Endothelial cell of umbilical vein (primary cell): ENCODE measurements at regions not wholly inside any gene's neighbourhood (a gene's known extent, or its start where the extent isn't known, plus 50 kb on each side); places are given as distances from the start of the nearest gene placed in this dataset.

Source experiments
- BruUV-seq: library from RNA; stranded (reverse); fragments of 400-500 nt; replicated peaks from 2 replicates; lab custom pipeline; 2021; lab: Mats Ljungman, UMichigan
- CTCF ChIA-PET: fragments of 300-600, 350-600 bp; sonication (Branson Sonifier 250); formaldehyde crosslinking; loops from one replicate; lab custom pipeline; 2021; ENCODE audit warnings: antibody characterized with exemption, inconsistent platforms; lab: Charles Lee
- POLR2A ChIA-PET: fragments of 300-600, 350-600 bp; sonication (Branson Sonifier 250); formaldehyde crosslinking; loops from one replicate; lab custom pipeline; 2021; ENCODE audit warnings: antibody characterized with exemption, inconsistent platforms; lab: Charles Lee
- DNase-seq: peaks from one replicate; pipeline ENCODE4 v3.0.0-alpha.2; 2011; ENCODE audit warnings: low read depth, low spot score
- FAIRE-seq: peaks from 2 replicates; lab custom pipeline; 2011; peaks lifted over from hg19 to GRCh38; lab: Jason Lieb, UNC
- H2AFZ ChIP-seq: 2 replicates; pipeline ENCODE4 v1.6.0; 2012; ENCODE audit warnings: low read depth, low read length, control low read depth, inconsistent platforms
- H3K27ac ChIP-seq: 2 replicates; pipeline ENCODE4 v1.5.1; 2011; ENCODE audit warnings: low read depth, mild to moderate bottlenecking, control low read depth, low read length, moderate library complexity; ENCODE audit not compliant: insufficient read depth
- H3K27me3 ChIP-seq, 2 experiments: 2 replicates each; pipeline versions ENCODE4 v1.6.0 to v1.6.1; 2011; ENCODE audit warnings: low read length in 2 of 2, mixed read lengths in 1 of 2; ENCODE audit not compliant: control insufficient read depth in 2 of 2, insufficient read depth in 2 of 2
- H3K36me3 ChIP-seq, 2 experiments: 2 replicates in 1 of 2; 3 replicates in 1 of 2; pipeline ENCODE4 v1.5.1; 2011; ENCODE audit warnings: low read length in 2 of 2, mild to moderate bottlenecking in 1 of 2, moderate library complexity in 1 of 2; ENCODE audit not compliant: control insufficient read depth in 2 of 2, insufficient read depth in 2 of 2; ENCODE audit errors: extremely low read depth in 1 of 2
- H3K4me1 ChIP-seq: 3 replicates; pipeline ENCODE4 v1.5.1; 2011; ENCODE audit warnings: mild to moderate bottlenecking, low read length; ENCODE audit not compliant: control insufficient read depth, insufficient read depth; ENCODE audit errors: extremely low read depth
- H3K4me2 ChIP-seq: 2 replicates; pipeline ENCODE4 v1.6.1; 2011; ENCODE audit warnings: low read length, control low read depth, mixed read lengths; ENCODE audit not compliant: insufficient read depth
- H3K4me3 ChIP-seq, 3 experiments: fragments of 200-600 bp in 1 of 3; sonication (generic), shearing (Covaris generic) in 1 of 3; replicated peaks in 1 of 3; 2 replicates each; pipeline ENCODE4 v1.5.1; 2011 to 2016; ENCODE audit warnings: control low read depth in 3 of 3, low read length in 3 of 3, mild to moderate bottlenecking in 2 of 3, inconsistent platforms in 1 of 3, low read depth in 1 of 3, moderate library complexity in 1 of 3; ENCODE audit not compliant: insufficient read depth in 1 of 3
- H3K79me2 ChIP-seq: 2 replicates; pipeline ENCODE4 v1.6.0; 2012; ENCODE audit warnings: low read length, inconsistent platforms; ENCODE audit not compliant: control insufficient read depth, insufficient read depth
- H3K9ac ChIP-seq: replicated peaks from 2 replicates; pipeline ENCODE3; 2011; ENCODE audit warnings: low read length, control low read depth; ENCODE audit not compliant: insufficient read depth; ENCODE audit errors: extremely low read depth
- H3K9me1 ChIP-seq: replicated peaks from 3 replicates; pipeline ENCODE4 v1.6.0; 2011; ENCODE audit warnings: mild to moderate bottlenecking, low read length; ENCODE audit not compliant: control insufficient read depth, insufficient read depth; ENCODE audit errors: extremely low read depth
- H3K9me3 ChIP-seq: replicated peaks from 2 replicates; pipeline ENCODE4 v1.5.1; 2012; ENCODE audit warnings: low read length, inconsistent platforms; ENCODE audit not compliant: control insufficient read depth, insufficient read depth
- H4K20me1 ChIP-seq: replicated peaks from 2 replicates; pipeline ENCODE3; 2011; ENCODE audit warnings: mild to moderate bottlenecking, low read length; ENCODE audit not compliant: control insufficient read depth, insufficient read depth; ENCODE audit errors: extremely low read depth
- EZH2 ChIP-seq: IDR thresholded peaks from 2 replicates; pipeline ENCODE4 v1.6.1; 2012; ENCODE audit warnings: borderline replicate concordance, low read depth, mild to moderate bottlenecking, moderate library complexity, low read length, inconsistent platforms; ENCODE audit not compliant: severe bottlenecking
- FOS ChIP-seq: IDR thresholded peaks from 2 replicates; pipeline ENCODE4 v1.6.1; 2011; ENCODE audit warnings: mild to moderate bottlenecking, low read length, moderate library complexity, borderline replicate concordance; ENCODE audit not compliant: insufficient read depth
- GATA2 ChIP-seq: IDR thresholded peaks from 2 replicates; pipeline ENCODE4 v1.7.0; 2011; ENCODE audit warnings: low read depth, mild to moderate bottlenecking, moderate library complexity, mixed read lengths, low read length; ENCODE audit not compliant: insufficient read length, insufficient read depth
- JUN ChIP-seq: IDR thresholded peaks from 2 replicates; pipeline ENCODE4 v1.6.1; 2011; ENCODE audit warnings: borderline replicate concordance, low read depth; ENCODE audit not compliant: insufficient read length, insufficient read depth
- MYC ChIP-seq: IDR thresholded peaks from one replicate; pipeline ENCODE4 v1.6.1; 2011; ENCODE audit warnings: mild to moderate bottlenecking, low read depth, low read length
- POLR2A ChIP-seq: IDR thresholded peaks from 2 replicates; pipeline ENCODE4 v1.6.1; 2012; ENCODE audit warnings: low read depth, mild to moderate bottlenecking, control low read depth, low read length
- POLR2AphosphoS5 ChIP-seq: IDR thresholded peaks from 2 replicates; pipeline ENCODE4 v1.6.1; 2012; ENCODE audit warnings: low read depth, mild to moderate bottlenecking, control low read depth, low read length, moderate library complexity; ENCODE audit not compliant: insufficient read depth
- dilution Hi-C: fragments of 300-500 bp; cut with MboI; formaldehyde crosslinking; loops from one replicate; pipeline ENCODE4 v1.15.0; 2019; ENCODE audit warnings: low sequenced_read_pairs; ENCODE audit not compliant: extremely low pct_ligation_motif_present
- intact Hi-C: fragments of 100-400 bp; cut with micrococcal nuclease; formaldehyde crosslinking; loops from one replicate; pipeline ENCODE4 v1.10.0; 2022
- TF ChIP-seq, protein P1 (sequence below): IDR thresholded peaks from 2 replicates; pipeline ENCODE4 v1.6.1; 2011; ENCODE audit not compliant: insufficient read depth, insufficient read length
- TF ChIP-seq, protein P2 (sequence below), 2 donors: IDR thresholded peaks; 1 replicate in 1 of 2; 2 replicates in 1 of 2; pipeline ENCODE4 v1.5.1; 2011; ENCODE audit warnings: low read length in 2 of 2, mild to moderate bottlenecking in 2 of 2, moderate library complexity in 2 of 2, control low read depth in 1 of 2, inconsistent platforms in 1 of 2, low read depth in 1 of 2; ENCODE audit not compliant: insufficient read depth in 1 of 2; ENCODE audit errors: extremely low read depth in 1 of 2

DNA sequence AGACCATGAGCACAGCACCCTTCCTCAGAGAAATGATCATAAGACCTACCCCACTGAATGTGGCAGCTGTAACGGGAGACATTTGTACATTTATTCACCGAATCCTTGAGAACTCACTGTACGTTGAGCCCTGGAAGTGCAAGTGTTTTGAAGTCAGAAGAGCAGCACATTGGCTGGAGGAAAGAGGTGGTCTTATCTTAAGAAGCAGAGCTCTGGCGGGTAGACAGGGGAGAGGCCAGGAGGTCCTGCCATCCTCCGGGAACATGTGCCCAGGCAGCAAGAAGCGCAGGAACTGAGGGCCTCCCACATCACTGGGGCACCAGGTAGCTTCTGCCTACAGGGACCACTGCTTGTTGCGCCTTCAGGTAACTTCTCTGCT lies 169.2 kb upstream of the IRF2BP2 start:
- dilution Hi-C loops (no loop called here), intact Hi-C loops (no loop called here)
- Histone ChIP-seq H3K4me1 (no peaks in the 10 kb centered on the region), H3K27me3 (peaks cover 2 to 19% of the 10 kb centered on the region in 2 experiments), H3K9me3 (no peaks in the 10 kb centered on the region), H3K36me3 (no peaks in the 10 kb centered on the region), H4K20me1 (no peaks in the 10 kb centered on the region), H3K9ac (no peak overlapping the region), H3K9me1 (no peaks in the 10 kb centered on the region), H3K4me3 (no peak overlapping the region), H3K4me2 (no peak overlapping the region), H2AFZ (no peak overlapping the region), H3K27ac (no peak overlapping the region), H3K79me2 (no peaks in the 10 kb centered on the region)
- DNase-seq (peak; percentile 19), FAIRE-seq (no peak)
- no TSS peak for BruUV-seq
- TF ChIP-seq MYC (no peak), FOS (no peak), GATA2 (no peak), JUN (no peak), EZH2 (no peak), POLR2A (no peak), POLR2AphosphoS5 (no peak)
- TF ChIP-seq, protein P1, sequence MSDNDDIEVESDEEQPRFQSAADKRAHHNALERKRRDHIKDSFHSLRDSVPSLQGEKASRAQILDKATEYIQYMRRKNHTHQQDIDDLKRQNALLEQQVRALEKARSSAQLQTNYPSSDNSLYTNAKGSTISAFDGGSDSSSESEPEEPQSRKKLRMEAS: no peak
- TF ChIP-seq, protein P2, sequence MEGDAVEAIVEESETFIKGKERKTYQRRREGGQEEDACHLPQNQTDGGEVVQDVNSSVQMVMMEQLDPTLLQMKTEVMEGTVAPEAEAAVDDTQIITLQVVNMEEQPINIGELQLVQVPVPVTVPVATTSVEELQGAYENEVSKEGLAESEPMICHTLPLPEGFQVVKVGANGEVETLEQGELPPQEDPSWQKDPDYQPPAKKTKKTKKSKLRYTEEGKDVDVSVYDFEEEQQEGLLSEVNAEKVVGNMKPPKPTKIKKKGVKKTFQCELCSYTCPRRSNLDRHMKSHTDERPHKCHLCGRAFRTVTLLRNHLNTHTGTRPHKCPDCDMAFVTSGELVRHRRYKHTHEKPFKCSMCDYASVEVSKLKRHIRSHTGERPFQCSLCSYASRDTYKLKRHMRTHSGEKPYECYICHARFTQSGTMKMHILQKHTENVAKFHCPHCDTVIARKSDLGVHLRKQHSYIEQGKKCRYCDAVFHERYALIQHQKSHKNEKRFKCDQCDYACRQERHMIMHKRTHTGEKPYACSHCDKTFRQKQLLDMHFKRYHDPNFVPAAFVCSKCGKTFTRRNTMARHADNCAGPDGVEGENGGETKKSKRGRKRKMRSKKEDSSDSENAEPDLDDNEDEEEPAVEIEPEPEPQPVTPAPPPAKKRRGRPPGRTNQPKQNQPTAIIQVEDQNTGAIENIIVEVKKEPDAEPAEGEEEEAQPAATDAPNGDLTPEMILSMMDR (IDR thresholded peaks at IDR 0.05; ENCODE audit: extremely low read depth in 1 of 2, insufficient read depth in 1 of 2, low read depth in 1 of 2, low read length in 2 of 2): no peak
- POLR2A ChIA-PET: no interaction called here
- CTCF ChIA-PET: no interaction called here
